ELF-1 (cell line): ENCODE measurements at regions not wholly inside any gene's neighbourhood (a gene's known extent, or its start where the extent isn't known, plus 50 kb on each side); places are given as distances from the start of the nearest gene placed in this dataset.
A peak's percentile ranks its signal among the peaks of the same experiment; 100 is the strongest.

Source experiments
- DNase-seq: peaks from one replicate; pipeline ENCODE4 v3.0.0-alpha.2; 2016; ENCODE audit warnings: low read depth, low spot score

DNA sequence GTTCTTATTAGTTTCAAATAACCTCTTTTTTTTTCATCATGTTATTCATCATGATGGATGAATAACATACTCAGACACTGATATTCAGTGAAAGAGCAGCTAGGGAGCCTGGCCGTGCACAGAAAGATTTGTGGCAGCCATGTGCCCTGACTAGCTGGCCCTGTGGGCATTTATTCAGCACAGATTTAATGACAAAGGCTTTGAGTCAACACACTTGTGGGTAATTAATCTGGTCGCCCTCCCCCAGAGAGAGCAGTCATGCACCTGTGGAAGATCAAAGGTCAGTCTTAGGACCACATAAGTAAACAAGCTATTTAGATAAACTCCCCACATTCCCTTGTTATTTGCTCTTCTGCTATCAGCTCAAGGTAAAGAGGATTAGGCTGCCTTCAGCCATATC lies 153.2 kb upstream of the HMCN1 start:
- DNase-seq, result no peak

DNA sequence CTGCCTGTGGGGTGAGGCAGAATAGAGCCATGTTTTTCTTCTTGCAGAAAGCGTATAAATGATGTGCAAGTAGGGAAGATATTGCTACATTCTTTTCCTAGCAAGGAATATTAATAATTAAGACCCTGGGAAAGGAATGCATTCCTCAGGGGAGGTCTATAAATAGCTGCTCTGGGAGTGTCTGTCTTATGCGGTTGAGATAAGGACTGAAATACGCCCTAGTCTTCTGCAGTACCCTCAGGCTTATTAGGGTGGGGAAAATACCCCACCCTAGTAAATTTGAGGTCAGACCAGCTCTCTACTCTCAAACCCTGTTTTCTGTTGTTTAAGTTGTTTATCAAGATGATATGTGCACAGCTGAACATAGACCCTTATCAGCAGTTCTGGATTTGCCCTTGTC lies 155.9 kb upstream of the HMCN1 start:
- no peak for DNase-seq

DNA sequence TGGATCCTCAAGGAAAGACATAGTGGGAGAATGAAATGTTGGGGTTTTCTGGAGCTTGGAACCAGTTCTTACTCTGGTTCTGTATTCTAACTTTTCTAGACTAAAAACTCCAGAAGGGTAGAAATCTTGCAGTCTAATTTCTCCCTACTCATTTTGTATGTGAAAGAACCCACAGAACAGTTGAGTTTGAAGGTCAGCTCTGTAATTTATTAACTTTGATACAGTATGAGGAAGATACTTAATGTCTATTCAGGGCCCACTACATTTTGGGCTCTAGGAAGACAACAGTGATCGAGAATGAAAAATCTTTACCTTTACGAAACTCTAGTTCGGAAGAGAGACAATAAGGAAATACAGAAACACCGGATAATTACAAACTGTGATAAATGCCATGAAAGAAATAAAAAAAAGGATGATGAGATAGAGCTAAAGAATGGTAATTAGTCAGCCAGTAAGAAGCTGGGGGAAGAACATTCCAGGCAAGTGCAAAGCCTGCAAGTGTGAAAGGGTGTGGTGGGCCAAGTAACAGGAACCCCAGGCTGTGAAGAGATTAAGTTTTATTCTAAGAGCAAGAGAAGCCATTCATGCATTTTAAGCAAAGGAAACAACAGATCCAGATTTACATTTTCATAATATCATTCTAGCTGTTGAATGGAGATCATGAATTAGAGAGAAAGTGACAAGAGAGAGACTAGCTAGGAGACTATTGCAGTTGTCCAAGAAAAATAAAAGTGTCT lies 159.9 kb upstream of the HMCN1 start:
- DNase-seq, result no peak

DNA sequence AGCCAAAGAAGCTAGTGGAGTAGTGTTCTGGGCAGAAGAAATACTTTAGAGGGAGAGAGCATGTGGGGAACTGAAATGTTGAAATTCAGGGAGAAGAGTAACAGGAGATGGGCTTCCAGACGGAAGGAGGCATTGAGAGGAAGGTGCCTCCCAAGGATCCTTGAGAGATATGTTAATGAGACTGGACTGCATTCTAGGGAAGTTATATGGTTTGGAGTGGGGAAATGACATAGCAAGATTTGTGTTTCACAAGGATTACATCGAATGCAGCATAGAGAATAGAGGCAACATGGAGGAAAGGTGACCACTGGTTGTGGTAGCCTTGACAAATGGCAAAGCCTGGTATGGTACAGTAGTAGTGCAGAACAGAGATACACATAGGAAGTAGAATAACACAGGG lies 160.5 kb upstream of the HMCN1 start:
- DNase-seq, result no peak

DNA sequence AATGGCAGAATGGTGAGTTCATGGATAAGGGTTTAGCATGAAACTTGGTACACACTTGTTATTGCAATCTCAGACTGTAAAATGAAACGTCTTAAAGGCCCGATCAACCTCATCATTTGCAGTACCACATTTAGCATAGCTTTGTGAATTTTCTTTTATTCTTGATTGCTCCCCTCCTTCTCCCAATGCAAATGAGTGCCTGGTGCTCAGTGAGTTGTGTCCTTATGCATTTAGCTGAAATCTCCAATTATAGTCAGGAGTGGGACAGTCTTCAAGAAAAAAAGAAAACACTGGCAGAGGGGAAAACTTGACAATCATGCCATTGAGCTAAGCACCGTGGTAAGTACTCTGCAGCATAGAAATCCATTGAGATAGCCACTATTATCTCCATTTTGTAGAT lies 161.0 kb upstream of the HMCN1 start:
- DNase-seq, result no peak

DNA sequence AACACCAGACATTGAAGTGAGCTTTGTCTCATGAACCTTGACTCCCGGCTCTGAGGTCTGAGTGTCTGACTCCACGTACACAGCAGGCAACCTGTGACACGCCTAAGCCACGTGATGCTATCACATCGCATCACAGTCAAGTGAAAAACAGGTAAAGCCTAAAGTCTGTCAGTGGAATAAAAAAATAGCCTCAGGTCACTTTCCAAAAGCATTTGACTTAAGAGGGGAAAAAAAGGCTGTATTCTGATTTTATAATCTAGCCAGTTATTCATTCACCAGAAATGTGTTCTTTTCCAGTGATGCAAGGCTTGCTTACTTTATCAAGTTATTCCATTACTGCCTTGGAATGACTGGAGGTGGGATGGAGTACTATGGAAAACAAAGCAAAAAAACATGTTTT lies 163.2 kb upstream of the HMCN1 start:
- no peak for DNase-seq

DNA sequence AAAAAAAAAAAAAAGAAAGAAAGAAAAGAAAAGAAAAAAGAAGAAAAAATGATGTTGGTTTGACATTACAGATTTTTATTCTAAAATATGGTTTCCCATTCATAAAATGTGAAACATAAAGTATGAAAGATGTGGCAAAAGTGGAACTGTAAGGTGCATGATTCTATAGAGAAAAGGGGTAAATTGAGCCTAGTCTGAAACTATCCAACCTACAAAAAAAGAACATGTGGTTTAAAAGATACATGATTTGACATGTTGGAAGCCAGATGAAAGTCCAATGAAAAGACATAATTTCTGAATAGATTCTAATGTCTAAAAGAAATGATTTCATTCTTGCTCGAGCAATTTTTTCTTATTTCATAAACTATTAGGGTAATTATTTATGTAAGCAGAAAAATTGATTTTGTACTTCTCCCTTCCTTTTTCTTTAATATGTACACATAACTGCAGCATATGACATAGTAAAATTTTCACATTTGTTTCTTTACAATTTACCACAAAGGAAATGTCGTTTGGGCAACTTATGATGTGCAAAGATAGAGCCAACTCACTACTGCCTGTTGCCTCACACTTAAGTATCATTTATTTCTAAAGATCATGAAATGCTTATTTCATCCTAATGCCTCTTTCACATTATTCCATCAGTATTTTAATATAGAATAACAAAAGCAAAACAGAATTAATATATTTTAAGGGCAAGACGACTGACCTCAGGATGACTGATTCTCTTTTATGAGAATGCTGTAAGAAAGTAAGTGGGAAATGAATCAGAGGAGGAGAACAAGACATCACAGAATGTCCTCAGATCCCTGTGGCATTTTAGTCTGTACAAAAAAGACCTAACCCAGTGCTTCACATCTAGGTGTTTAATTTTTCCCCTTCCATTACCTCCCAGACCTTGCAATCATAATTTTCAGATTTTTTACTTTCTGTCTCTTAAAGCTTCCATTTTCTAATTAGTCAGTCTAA lies 165.8 kb upstream of the HMCN1 start:
- no peak for DNase-seq

DNA sequence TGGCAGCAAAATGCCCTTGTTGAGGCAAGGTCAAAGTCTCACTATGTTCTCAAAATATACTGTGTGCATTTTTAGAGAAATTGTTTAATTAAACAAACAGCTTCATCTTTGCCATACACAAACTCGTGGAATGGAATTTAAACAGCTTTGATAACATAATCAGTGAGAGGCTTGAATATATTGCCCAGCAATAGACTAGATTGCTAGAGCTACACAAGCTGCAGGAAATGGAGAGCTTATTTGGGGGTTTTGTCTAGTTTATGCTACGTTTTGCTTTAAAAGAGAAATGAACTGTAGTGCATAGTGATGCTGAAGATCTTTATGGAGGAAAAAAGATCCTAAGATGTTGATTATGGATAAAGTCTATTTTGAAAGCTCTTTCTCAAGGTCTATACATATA lies 166.8 kb upstream of the HMCN1 start:
- no peak for DNase-seq

DNA sequence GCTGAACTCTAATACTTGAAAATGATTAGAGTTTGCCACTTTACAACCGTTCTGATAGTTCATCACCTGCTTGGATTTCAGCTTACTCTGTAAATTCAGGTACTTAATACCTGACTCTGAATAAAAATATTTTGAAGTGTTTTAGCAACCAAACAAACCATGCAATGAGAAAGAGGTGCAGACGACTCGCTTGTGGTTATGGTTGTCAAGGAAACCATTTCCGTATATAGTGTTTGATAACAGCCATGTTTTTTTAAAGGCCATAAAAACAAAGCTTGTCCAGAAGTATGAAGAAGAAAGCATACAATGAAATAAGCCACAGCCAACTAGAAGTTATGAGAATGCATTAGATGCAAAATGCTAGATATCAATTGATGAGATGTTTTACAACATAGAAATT lies 167.2 kb upstream of the HMCN1 start:
- no peak for DNase-seq

DNA sequence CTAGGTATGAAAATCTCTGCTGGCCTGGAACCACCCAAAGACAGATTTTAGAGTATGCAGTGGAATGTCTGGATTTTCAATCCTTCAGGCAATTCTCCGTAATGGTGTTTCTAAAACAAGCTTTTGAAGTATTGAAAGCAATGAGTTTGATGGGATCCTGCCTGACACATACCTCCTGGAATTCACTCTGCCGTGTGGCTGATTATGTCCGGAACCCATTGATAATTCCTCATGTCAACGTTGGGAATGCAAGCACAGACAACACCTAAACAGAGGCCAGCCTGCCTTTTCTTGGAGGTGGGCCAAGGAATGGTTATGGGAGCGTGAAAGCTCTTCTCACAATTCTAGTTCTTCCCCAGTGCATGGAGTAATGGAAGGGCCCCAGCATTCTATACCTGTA lies 168.9 kb upstream of the HMCN1 start:
- DNase-seq, result peak; percentile 66

DNA sequence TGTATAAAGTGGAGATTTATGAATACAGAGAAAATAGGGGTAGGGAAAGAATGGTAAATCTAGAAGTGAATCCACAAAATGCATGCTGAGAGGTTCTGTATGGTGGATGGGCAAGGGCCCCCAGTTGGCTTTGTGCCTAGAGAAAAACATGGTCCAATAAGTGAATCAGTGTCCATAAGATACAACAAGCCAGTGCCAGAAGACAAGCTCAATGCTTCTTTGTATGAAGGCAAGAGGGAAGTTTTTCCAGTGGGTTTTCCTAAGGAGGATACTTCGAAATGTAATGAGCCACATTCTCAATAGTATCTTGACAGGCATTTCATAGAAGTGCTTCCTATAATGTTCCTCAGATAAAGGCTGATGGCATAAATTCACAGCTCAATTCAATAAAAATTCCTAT lies 169.4 kb upstream of the HMCN1 start:
- DNase-seq, result no peak

DNA sequence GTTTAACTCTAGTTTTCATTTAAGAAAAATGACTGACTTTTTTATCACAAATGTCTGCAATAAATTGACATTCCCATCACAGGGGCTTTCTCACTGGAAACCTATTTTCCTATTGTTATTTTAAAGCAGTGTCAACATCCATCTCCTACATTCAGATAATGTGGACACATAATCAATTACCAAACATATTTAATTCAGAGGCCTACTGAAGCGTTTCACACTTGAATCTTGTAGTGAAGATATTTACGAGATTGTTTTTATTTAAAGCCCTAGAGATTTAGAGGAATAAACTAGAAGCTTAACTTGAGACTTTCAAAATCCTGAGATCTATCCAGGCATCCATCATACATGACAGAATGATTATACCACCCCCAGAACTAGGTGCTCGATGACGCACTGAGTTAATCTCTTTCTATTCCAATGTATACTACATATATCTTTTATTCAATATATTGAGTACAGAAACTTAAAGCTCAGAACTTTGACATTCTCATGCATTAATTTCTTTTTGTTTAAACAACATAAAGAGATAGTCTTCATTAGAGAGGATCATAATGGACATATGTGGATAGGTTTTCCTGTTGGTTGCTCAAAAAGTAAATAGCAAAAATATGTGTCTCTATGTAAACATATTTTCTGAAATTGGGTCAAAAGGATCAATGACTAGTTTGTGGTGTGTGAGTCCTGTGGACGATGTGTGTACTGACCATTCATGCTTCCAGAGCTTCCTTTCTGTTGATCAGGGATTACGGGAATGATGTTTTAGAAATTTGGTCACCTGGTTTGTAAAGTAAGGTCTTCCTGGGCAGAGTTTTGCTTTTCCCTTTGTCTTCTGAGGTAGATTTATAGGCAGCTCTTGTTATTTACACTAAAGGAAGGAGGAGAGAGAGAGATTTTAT lies 171.5 kb upstream of the HMCN1 start:
- DNase-seq, result no peak

DNA sequence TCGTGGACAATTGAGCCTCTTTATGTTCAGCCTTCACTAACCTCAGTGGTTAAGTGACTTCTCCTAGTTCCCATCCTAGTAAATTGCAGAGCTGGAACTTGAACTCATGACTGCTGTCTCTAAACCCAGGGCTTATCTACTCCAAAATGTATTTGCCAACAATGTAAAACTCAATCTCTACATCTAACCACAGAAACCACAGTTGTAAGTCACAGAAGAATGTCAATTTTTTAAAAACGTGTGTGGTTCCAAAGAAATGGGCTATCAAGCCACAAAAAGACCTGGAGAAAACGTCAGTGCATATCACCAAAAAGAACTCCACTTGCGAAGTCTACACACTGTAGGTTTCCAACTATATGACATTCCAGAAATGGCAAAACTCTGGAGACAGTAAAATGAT lies 172.6 kb upstream of the HMCN1 start:
- no peak for DNase-seq

DNA sequence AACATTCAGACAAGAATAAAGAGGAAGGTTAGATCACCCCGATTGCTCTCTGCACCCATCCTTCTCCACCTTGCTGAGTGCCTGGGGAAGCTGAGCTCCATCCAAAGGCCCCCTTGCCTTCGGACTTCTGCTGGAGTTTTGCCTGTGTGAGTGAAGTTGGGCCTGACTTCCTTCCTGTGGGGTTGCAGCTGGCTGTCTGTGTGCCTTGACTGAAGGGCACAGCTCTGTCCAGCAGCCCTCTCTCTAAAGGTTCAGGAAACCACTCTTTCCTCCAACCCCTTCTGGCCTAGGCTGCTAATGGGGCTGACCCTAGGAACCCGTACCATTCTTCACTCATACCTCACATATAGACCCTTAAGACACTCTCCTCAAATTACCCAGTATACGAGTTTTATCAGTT lies 173.4 kb upstream of the HMCN1 start:
- no peak for DNase-seq

DNA sequence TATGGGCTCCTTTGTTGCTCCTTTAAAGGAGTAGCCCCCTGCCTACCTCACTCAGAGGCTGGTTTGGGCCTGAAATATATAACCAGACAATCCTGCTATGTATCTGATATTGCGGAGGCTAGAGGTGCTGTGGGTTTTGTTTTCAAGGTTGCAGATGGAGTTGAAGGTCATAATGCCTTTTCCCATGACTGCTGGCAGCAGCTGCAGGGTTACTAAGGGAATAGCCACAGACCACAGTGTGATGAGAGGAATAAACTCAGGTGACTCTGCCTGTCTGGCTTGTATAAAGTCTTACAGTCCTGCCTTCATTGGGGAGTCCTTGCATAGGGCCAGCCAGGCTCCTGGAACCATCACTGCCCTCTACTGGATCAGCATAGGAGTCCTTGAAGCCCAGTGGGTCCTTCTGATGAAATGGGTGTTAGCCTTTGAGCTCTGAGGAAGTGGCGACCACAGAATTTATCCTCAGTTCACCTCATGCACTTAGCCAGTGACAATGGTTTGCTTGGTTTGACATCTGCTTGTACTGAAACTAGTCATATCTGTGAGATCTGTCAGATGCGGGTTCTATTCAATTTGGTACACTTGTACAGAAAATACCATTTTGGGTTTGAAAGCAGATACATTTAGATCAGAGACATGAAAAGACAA lies 174.4 kb upstream of the HMCN1 start:
- DNase-seq, result peak; percentile 64

DNA sequence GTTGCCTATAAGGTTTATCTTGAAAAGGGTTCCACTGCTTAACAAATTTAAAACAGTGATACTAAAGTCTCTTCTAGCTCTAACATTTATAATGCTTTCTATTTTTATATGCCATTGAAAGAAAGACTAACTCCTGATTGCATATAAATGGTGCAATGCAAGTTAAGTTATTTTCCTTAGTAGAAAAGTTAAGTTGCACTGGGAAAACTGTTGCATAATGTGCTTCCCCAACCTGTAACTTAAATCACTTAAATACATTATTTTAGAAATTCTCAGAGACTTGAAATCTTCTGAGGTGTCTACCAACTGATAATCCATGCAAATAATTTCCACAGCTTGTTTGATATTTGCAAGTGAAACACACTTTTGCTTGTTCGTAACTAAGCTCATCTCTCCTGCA lies 175.0 kb upstream of the HMCN1 start:
- no peak for DNase-seq

DNA sequence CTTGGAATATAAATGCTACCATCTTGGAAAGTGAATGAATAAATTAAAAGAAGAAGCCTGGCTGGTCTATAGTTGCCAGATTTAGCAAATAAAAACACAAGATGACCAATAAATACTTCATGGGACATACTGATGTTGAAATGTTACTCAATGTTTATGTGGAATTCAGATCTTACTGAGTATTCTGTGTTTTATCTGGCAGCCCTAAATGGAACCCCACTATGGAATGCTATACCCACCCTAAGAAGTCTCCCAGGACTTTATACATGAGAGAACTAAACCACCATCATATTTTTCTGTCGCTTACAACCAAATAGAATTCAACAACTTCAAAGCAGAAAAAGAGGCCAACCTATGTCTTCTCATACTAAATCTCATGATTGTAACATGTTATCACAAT lies 177.6 kb upstream of the HMCN1 start:
- DNase-seq, result no peak

DNA sequence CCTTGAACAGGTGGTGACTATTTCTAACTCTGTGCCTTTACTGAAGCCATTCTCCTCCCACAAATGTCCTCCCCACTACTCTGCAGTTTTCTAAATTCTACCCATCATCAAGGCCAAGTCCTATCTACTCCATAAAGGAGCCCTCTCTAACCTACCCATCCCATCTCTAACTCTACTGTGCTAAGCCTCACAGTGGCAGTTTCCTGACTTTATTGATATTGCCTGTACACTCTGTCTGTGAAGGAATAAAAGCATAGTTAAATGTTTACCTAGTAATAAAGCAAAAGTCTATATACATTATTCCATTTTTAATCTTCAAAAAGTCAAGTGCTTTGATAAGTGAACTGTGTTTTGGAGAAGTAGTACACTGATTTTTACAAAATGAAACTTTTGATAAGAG lies 178.4 kb upstream of the HMCN1 start:
- no peak for DNase-seq

DNA sequence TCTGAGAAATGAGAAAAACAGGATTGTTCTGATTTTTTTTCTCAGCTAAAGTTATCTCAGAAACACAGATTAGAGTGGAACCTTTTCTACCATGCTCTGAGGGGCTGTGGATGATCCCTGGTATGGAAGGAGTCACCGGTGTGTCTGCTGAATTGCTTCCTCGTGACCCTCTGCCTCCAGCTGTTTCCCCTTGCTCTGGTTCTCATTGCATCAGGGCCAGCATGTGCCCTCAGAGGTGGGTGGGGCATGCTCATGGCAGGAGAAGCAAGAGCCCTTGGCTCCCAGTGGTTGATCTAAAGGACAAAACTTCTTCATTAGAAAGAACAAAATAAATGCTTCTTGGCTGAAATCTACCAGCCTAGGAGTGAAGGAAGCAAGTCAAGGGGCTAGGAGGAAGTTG lies 183.2 kb upstream of the HMCN1 start:
- no peak for DNase-seq

DNA sequence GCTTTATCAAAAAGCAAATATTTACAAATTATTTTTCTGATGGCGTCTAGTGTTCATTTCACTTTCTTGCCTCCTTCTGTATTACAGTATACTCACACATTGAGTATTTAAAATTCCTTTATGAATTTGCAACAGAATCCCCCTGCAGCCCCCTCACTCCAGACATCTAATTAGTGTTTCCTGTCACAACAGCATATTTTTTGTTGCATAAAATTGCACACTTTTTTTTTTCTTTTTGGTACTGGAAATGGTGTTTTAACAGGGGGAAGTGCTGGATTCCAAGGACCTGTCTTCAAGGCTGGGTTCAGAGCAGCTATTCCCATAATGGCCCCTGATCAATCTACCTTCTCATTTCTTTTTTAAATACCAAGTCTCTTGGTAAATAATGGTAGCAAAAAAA lies 184.3 kb upstream of the HMCN1 start:
- DNase-seq, result no peak

DNA sequence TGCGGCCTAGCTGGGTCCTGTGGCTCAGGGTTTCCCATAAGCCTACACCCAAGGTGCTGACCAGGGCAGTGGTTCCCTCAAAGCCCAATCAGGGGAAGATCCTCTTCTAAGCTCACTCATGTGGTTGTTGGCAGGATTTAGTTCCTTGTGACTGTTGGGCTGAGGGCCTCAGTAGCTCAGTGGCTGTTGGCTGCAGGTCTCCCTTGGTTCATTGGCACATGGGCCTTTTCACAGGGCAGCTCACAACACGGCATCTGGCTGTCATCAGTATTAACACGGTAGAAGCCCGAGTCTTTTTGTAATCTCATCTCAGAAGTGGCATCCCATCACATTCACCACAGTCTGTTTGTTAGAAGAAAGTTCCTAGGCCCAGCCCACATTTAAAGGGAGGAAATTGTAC lies 188.2 kb upstream of the HMCN1 start:
- DNase-seq, result no peak
